Natural killer cell (primary cell): ENCODE measurements at regions not wholly inside any gene's neighbourhood (a gene's known extent, or its start where the extent isn't known, plus 50 kb on each side); places are given as distances from the start of the nearest gene placed in this dataset.
A peak's percentile ranks its signal among the peaks of the same experiment; 100 is the strongest.

Source experiments
- ATAC-seq, 3 donors: fragments of 150-1000 bp in 2 of 3; fragments of 200-7000 bp in 1 of 3; cut with Tn5 transposase; 1 replicate in 1 of 3; 2 replicates in 2 of 3; pipeline ENCODE4 v1.10.0; 2021; ENCODE audit warnings: mild to moderate bottlenecking in 2 of 3, moderate library complexity in 2 of 3
- DNase-seq, 2 donors: peaks; one replicate each; pipeline versions ENCODE4 v3.0.0 to v3.0.0-alpha.2; 2013 to 2021; ENCODE audit warnings: mixed read lengths in 1 of 2
- H3K27ac ChIP-seq: one replicate; pipeline ENCODE4 v1.5.1; 2013; ENCODE audit warnings: mild to moderate bottlenecking, low read length
- H3K27me3 ChIP-seq: one replicate; pipeline ENCODE4 v1.6.1; 2013; ENCODE audit warnings: low read length; ENCODE audit not compliant: control insufficient read depth, insufficient read depth
- H3K36me3 ChIP-seq: one replicate; pipeline ENCODE4 v1.6.1; 2013; ENCODE audit warnings: low read length; ENCODE audit not compliant: control insufficient read depth, insufficient read depth
- H3K4me1 ChIP-seq: one replicate; pipeline ENCODE4 v1.6.1; 2013; ENCODE audit warnings: low read length; ENCODE audit not compliant: control insufficient read depth, insufficient read depth
- H3K4me3 ChIP-seq: one replicate; pipeline ENCODE4 v1.5.1; 2013; ENCODE audit warnings: low read length
- H3K9me3 ChIP-seq: one replicate; pipeline ENCODE4 v1.6.1; 2013; ENCODE audit warnings: low read length; ENCODE audit not compliant: control insufficient read depth, insufficient read depth
- H3K27ac Mint-ChIP-seq, 2 donors: one replicate each; pipeline ENCODE4 v1.8.0; 2022; ENCODE audit warnings: mild to moderate bottlenecking in 2 of 2, mixed read lengths in 2 of 2, moderate library complexity in 1 of 2
- H3K27me3 Mint-ChIP-seq, 2 donors: one replicate each; pipeline ENCODE4 v1.8.0; 2022; ENCODE audit warnings: low read depth in 2 of 2, mixed read lengths in 2 of 2
- H3K36me3 Mint-ChIP-seq: one replicate; pipeline ENCODE4 v1.8.0; 2022; ENCODE audit warnings: mixed read lengths
- H3K4me1 Mint-ChIP-seq, 2 donors: one replicate each; pipeline ENCODE4 v1.8.0; 2022; ENCODE audit warnings: mixed read lengths in 2 of 2
- H3K4me3 Mint-ChIP-seq: one replicate; pipeline ENCODE4 v1.8.0; 2022; ENCODE audit warnings: mild to moderate bottlenecking, moderate library complexity, mixed read lengths
- H3K9me3 Mint-ChIP-seq, 2 donors: one replicate each; pipeline ENCODE4 v1.8.0; 2022; ENCODE audit warnings: mixed read lengths in 2 of 2
- WGBS: methylation state at CpG from one replicate; pipeline ENCODE4 v1.1.7; 2013; ENCODE audit warnings: missing lambda C conversion rate; ENCODE audit not compliant: insufficient coverage; 5-methylcytosine and 5-hydroxymethylcytosine counted together
- intact Hi-C: fragments of 100-400 bp; cut with micrococcal nuclease; formaldehyde crosslinking; loops from one replicate; pipeline ENCODE4 v1.14.2; 2022
- TF ChIP-seq, protein P1 (sequence below): fragments of 200-600 bp; IDR thresholded peaks from one replicate; pipeline ENCODE4 v1.8.0; 2022; ENCODE audit warnings: antibody characterized with exemption

DNA sequence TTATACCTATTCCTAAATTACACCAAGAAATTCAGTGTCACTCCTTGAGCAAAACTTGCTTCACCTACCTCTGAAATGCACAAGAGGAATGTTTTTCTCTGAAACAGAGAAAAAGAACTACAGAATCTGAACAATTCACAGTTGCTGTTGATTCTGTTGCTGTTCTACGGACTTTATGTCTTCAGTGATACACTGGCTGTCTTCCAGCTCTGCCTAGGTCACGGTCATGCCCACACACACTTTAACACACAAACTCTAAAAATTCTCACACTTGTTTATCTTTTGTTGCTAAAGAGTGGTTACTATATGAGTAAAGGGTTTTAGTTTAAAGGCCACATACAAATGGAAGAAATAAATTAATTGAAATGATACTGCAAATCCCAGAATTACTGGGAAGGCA lies 124.4 kb upstream of the SPRY2 start:
- TF ChIP-seq, protein P1, sequence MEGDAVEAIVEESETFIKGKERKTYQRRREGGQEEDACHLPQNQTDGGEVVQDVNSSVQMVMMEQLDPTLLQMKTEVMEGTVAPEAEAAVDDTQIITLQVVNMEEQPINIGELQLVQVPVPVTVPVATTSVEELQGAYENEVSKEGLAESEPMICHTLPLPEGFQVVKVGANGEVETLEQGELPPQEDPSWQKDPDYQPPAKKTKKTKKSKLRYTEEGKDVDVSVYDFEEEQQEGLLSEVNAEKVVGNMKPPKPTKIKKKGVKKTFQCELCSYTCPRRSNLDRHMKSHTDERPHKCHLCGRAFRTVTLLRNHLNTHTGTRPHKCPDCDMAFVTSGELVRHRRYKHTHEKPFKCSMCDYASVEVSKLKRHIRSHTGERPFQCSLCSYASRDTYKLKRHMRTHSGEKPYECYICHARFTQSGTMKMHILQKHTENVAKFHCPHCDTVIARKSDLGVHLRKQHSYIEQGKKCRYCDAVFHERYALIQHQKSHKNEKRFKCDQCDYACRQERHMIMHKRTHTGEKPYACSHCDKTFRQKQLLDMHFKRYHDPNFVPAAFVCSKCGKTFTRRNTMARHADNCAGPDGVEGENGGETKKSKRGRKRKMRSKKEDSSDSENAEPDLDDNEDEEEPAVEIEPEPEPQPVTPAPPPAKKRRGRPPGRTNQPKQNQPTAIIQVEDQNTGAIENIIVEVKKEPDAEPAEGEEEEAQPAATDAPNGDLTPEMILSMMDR = no peak
- peaks cover 0 to 3% of the 10 kb centered on the region in 2 donors for H3K27me3 Mint-ChIP-seq
- DNase-seq (no peak), ATAC-seq (no peak)
- no peak overlapping the region for H3K27ac Mint-ChIP-seq
- intact Hi-C loops = loop anchor here (10.0 kb wide), 1 partner anchor 51 kb away; no protein-coding TSS in a partner anchor
- H3K27ac ChIP-seq = no peak overlapping the region
- no peaks in the 10 kb centered on the region for H3K36me3 ChIP-seq
- no peak overlapping the region for H3K4me3 Mint-ChIP-seq
- H3K36me3 Mint-ChIP-seq = no peaks in the 10 kb centered on the region
- H3K9me3 ChIP-seq = no peaks in the 10 kb centered on the region
- H3K4me3 ChIP-seq = no peak overlapping the region
- WGBS = 82% methylated on average over 1 of the region's 2 CpGs
- no peaks in the 10 kb centered on the region for H3K9me3 Mint-ChIP-seq
- peaks cover 6% of the 10 kb centered on the region for H3K4me1 ChIP-seq
- H3K27me3 ChIP-seq = no peaks in the 10 kb centered on the region
- H3K4me1 Mint-ChIP-seq = peaks cover 5 to 9% of the 10 kb centered on the region in 2 donors

DNA sequence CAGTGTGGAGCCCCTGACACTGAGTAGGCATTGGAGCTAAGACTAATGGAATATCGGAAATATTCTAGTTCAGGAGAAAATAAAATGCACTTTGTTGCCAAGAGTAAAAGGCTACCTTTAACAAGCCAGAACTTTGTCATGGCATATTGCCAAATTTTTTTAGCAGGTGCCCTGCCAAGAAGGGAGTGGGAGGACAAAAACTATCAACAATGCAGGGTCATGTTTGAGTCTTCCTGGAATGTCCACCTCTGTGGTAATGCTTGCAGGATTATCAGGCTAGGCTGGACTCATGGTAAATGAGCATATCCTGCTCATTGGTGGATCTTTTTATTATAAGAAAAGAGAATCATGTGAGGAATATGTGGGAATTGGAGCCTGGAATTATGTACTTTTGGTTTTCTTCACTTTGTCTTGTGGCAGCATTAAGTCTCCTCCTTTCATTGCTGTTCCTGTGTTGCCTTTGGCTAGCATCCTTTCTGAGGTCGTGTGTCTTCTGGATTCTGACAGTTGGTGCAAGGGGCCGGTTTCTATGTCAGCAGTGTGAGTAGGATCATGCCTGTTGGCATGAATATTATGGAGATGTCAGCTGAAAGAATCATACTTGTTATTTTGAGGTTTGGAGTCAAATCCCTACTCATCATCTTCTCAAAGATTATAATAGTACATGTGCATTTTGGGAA lies 122.9 kb upstream of the SPRY2 start:
- DNase-seq = no peak
- peaks cover 5 to 12% of the 10 kb centered on the region in 2 donors for H3K4me1 Mint-ChIP-seq
- Histone ChIP-seq H3K4me3 (no peak overlapping the region), H3K36me3 (no peaks in the 10 kb centered on the region), H3K4me1 (peaks cover 6% of the 10 kb centered on the region), H3K27ac (no peak overlapping the region), H3K27me3 (no peaks in the 10 kb centered on the region), H3K9me3 (no peaks in the 10 kb centered on the region)
- H3K4me3 Mint-ChIP-seq = no peak overlapping the region
- peaks cover 0 to 2% of the 10 kb centered on the region in 2 donors for H3K27me3 Mint-ChIP-seq
- H3K27ac Mint-ChIP-seq = no peak overlapping the region
- TF ChIP-seq, protein P1 = no peak
- no peaks in the 10 kb centered on the region for H3K9me3 Mint-ChIP-seq
- no peak for ATAC-seq
- H3K36me3 Mint-ChIP-seq = peaks cover 4% of the 10 kb centered on the region
- intact Hi-C loops = loop anchor here (10.0 kb wide), 1 partner anchor 49 kb away; no protein-coding TSS in a partner anchor
- 85% methylated on average over 3 of the region's 3 CpGs for WGBS

DNA sequence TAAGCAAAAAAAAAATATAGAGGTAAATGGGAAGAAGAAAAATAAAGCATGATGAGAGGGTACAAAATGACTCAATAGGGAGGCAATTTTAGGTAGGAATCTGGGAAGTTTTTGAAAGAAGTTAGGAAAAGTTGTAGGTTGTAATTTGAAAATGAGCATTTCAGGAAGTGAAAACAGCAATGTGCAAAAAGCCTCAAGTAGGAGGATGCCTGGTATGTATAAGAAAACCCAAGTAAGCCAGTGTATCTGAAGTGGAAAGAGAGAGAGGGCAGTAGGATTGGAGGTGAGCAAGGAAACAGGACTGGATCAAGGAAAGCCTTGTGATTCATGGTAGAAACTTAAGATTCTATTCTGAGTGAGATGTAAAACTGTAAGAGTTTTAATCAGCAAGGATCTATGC lies 121.6 kb upstream of the SPRY2 start:
- Histone ChIP-seq H3K4me1 (peaks cover 6% of the 10 kb centered on the region), H3K9me3 (no peaks in the 10 kb centered on the region), H3K27ac (no peak overlapping the region), H3K36me3 (no peaks in the 10 kb centered on the region), H3K4me3 (no peak overlapping the region), H3K27me3 (no peaks in the 10 kb centered on the region)
- H3K4me3 Mint-ChIP-seq = no peak overlapping the region
- TF ChIP-seq, protein P1 = no peak
- no peak overlapping the region for H3K27ac Mint-ChIP-seq
- ATAC-seq (no peak), DNase-seq (no peak)
- intact Hi-C loops = loop anchor here (10.0 kb wide), 1 partner anchor 48 kb away; no protein-coding TSS in a partner anchor
- H3K9me3 Mint-ChIP-seq = no peaks in the 10 kb centered on the region
- H3K36me3 Mint-ChIP-seq = peaks cover 7% of the 10 kb centered on the region
- no peaks in the 10 kb centered on the region for H3K27me3 Mint-ChIP-seq
- peaks cover 5 to 14% of the 10 kb centered on the region in 2 donors for H3K4me1 Mint-ChIP-seq

DNA sequence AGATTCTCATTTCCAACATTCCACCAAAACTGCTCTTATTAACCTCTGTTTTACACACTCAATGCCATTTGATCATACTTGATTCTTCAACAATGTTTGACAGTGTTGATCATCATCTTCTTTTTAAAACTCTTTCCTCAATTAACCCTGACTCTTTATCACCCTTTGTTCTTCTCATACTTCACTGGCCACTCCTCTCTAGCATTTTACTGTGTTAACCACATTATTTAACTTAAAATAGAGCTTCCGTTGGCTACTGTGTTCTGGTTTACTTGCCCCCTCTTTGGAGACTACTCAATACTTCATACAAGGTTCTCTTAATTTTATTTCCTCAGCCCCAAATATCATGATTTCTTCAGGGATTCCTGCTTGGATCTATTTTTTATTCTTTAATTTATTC lies 121.1 kb upstream of the SPRY2 start:
- H3K27me3 ChIP-seq = no peaks in the 10 kb centered on the region
- TF ChIP-seq, protein P1 = no peak
- WGBS = 24% methylated on average over 1 of the region's 1 CpG

More for the DNA sequence above, 121.1 kb upstream of the SPRY2 start:
- peaks cover 2 to 12% of the 10 kb centered on the region in 2 donors for H3K4me1 Mint-ChIP-seq
- peaks cover 6% of the 10 kb centered on the region for H3K4me1 ChIP-seq
- H3K4me3 Mint-ChIP-seq = no peak overlapping the region
- peaks cover 7% of the 10 kb centered on the region for H3K36me3 Mint-ChIP-seq
- intact Hi-C loops = loop anchor here (10.0 kb wide), 1 partner anchor 47 kb away; no protein-coding TSS in a partner anchor
- H3K27ac Mint-ChIP-seq = no peak overlapping the region
- DNase-seq = no peak
- no peak overlapping the region for H3K27ac ChIP-seq
- peak; percentile 58 to 86 (median 62) for ATAC-seq
- H3K36me3 ChIP-seq = no peaks in the 10 kb centered on the region
- H3K9me3 Mint-ChIP-seq = no peaks in the 10 kb centered on the region
- H3K9me3 ChIP-seq = no peaks in the 10 kb centered on the region
- no peaks in the 10 kb centered on the region for H3K27me3 Mint-ChIP-seq
- no peak overlapping the region for H3K4me3 ChIP-seq
